WTC11 (cell line): ENCODE measurements at regions not wholly inside any gene's neighbourhood (a gene's known extent, or its start where the extent isn't known, plus 50 kb on each side); places are given as distances from the start of the nearest gene placed in this dataset.

Experiments
- CTCF ChIP-seq: fragments of 200-600 bp; IDR thresholded peaks from 2 replicates; pipeline ENCODE4 v1.8.0; 2022; ENCODE audit warnings: antibody characterized with exemption
- ESRRA ChIP-seq: sonication (generic); formaldehyde crosslinking; IDR thresholded peaks from 2 replicates; pipeline ENCODE4 v1.8.1; 2022; ENCODE audit warnings: mild to moderate bottlenecking, missing genetic modification reagents, borderline replicate concordance
- HMGA2 ChIP-seq: fragments of 250-450 bp; sonication (Bioruptor Pico); IDR thresholded peaks from 2 replicates; pipeline ENCODE4 v1.4.0; 2021; ENCODE audit warnings: mild to moderate bottlenecking, moderate library complexity
- NR2C2 ChIP-seq: sonication (generic); formaldehyde crosslinking; IDR thresholded peaks from 2 replicates; pipeline ENCODE4 v1.8.0; 2022; ENCODE audit warnings: mild to moderate bottlenecking, missing genetic modification reagents
- SMAD3 ChIP-seq: sonication (generic); formaldehyde crosslinking; IDR thresholded peaks from 2 replicates; pipeline ENCODE4 v1.8.0; 2022; ENCODE audit warnings: missing genetic modification reagents, mild to moderate bottlenecking, borderline replicate concordance
- STAT6 ChIP-seq: sonication (generic); formaldehyde crosslinking; conservative IDR thresholded peaks from 2 replicates; pipeline ENCODE4 v1.8.1; 2023; ENCODE audit warnings: mild to moderate bottlenecking, low read depth, missing genetic modification reagents, moderate library complexity
- USF1 ChIP-seq: sonication (generic); formaldehyde crosslinking; IDR thresholded peaks from 2 replicates; pipeline ENCODE4 v1.8.0; 2022; ENCODE audit warnings: mild to moderate bottlenecking, missing genetic modification reagents

- no peak for TF ChIP-seq NR2C2 (CRISPR knock-in tag)
- no peak for TF ChIP-seq CTCF
- TF ChIP-seq STAT6 = no peak
- TF ChIP-seq ESRRA (CRISPR knock-in tag) = no peak
- no peak for TF ChIP-seq USF1 (CRISPR knock-in tag)
- TF ChIP-seq HMGA2 = no peak
- TF ChIP-seq SMAD3 (CRISPR knock-in tag) = no peak
These were observed 108.1 kb upstream of the G2E3 start for GRCh38 chr14:30450631-30451545.
